Ishikawa (cell line): ENCODE measurements at regions not wholly inside any gene's neighbourhood (a gene's known extent, or its start where the extent isn't known, plus 50 kb on each side); places are given as distances from the start of the nearest gene placed in this dataset.

ENCODE experiments used
- CREB1 ChIP-seq: IDR thresholded peaks from 2 replicates; pipeline ENCODE4 v1.6.1; 2012; ENCODE audit warnings: low read depth
- EGR1 ChIP-seq: IDR thresholded peaks from 2 replicates; pipeline ENCODE4 v1.6.1; 2012
- EP300 ChIP-seq: IDR thresholded peaks from 2 replicates; pipeline ENCODE4 v1.6.1; 2012; ENCODE audit warnings: borderline replicate concordance
- FOXM1 ChIP-seq: IDR thresholded peaks from 2 replicates; pipeline ENCODE4 v1.6.1; 2012; ENCODE audit warnings: low read depth, borderline replicate concordance
- REST ChIP-seq: IDR thresholded peaks from 2 replicates; pipeline ENCODE4 v1.6.1; 2012; ENCODE audit warnings: low read depth, mild to moderate bottlenecking
- TCF12 ChIP-seq: IDR thresholded peaks from 2 replicates; pipeline ENCODE4 v1.6.1; 2012; ENCODE audit warnings: low read depth
- TEAD4 ChIP-seq: IDR thresholded peaks from 2 replicates; pipeline ENCODE4 v1.6.1; 2012
- USF1 ChIP-seq: IDR thresholded peaks from 2 replicates; pipeline ENCODE4 v1.6.1; 2012
- YY1 ChIP-seq: IDR thresholded peaks from 2 replicates; pipeline ENCODE4 v1.6.1; 2012; ENCODE audit warnings: low read depth

- TF ChIP-seq EP300: no peak
- no peak for TF ChIP-seq YY1
- no peak for TF ChIP-seq EGR1
- no peak for TF ChIP-seq REST
- TF ChIP-seq FOXM1: no peak
- TF ChIP-seq CREB1: no peak
- TF ChIP-seq USF1: no peak
- no peak for TF ChIP-seq TEAD4
- TF ChIP-seq TCF12: no peak
Measured at GRCh38 chr16:22627043-22627442, 116.4 kb downstream of the NPIPB5 start.
